ENCODE measurements at regions not wholly inside any gene's neighbourhood (a gene's known extent, or its start where the extent isn't known, plus 50 kb on each side); places are given as distances from the start of the nearest gene placed in this dataset.
"Not testable (repeated sequence)": the region's sequence is repeated elsewhere in the genome, so short reads cannot be mapped to it uniquely, and the experiment has no call there.

DNA sequence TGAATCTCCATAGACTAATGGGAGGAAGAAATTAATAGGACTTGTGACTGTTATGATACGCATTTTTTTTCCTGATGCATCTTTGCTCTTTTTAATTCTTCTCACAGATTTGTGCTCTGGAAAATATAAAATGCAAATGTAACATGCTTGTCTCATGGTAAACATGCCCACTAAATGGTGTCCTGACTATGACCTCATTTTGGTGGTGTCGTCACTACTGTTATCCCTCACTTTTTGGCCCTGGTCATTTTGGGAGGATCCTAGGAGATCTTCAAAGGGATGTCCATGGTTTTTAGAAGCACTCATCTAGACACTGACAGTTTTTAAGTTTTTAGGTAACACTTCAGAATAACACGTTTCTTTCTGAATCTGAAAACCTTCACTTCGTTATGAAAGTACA, 790.8 kb upstream of the FBXO33 start:
- H3K36me3 ChIP-seq: no peaks in the 10 kb centered on the region
- intact Hi-C loops (cut with DNase I): no loop called here
- TF ChIP-seq POLR2AphosphoS5 (IDR thresholded peaks at IDR 0.05; ENCODE audit: insufficient read depth in 1 of 2, low read depth in 1 of 2) (no peak), POLR2A (IDR thresholded peaks at IDR 0.05) (no peak)
- TF ChIP-seq, protein P1, sequence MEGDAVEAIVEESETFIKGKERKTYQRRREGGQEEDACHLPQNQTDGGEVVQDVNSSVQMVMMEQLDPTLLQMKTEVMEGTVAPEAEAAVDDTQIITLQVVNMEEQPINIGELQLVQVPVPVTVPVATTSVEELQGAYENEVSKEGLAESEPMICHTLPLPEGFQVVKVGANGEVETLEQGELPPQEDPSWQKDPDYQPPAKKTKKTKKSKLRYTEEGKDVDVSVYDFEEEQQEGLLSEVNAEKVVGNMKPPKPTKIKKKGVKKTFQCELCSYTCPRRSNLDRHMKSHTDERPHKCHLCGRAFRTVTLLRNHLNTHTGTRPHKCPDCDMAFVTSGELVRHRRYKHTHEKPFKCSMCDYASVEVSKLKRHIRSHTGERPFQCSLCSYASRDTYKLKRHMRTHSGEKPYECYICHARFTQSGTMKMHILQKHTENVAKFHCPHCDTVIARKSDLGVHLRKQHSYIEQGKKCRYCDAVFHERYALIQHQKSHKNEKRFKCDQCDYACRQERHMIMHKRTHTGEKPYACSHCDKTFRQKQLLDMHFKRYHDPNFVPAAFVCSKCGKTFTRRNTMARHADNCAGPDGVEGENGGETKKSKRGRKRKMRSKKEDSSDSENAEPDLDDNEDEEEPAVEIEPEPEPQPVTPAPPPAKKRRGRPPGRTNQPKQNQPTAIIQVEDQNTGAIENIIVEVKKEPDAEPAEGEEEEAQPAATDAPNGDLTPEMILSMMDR (IDR thresholded peaks at IDR 0.05): no peak
- H3K27me3 ChIP-seq: no peaks in the 10 kb centered on the region
- no peaks in the 10 kb centered on the region for H3K4me1 ChIP-seq
- no peak overlapping the region for H3K4me3 ChIP-seq
- no peak for DNase-seq (ENCODE audit: extremely low spot score in 2 of 2)
- H3K27ac ChIP-seq: no peak overlapping the region
- no peaks in the 10 kb centered on the region for H3K9me3 ChIP-seq

DNA sequence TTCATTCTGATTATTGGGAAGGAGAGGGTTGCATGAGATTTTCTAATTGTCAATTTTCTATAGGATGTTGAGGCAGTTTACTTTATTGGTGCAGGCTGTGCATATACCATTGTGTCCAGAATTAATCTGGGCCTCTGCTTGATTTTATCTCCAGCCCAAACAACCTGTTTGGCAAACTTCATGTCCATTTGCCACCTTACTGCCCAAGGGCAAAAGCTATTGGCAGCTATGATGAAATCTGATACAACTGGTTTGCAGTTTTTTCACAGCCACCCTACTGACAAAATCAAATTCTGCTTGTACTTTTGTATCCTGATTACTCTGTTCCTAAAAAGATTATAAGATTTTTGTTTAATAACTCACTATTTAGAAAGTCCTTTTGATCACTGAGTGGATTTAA, 789.2 kb upstream of the FBXO33 start:
- Histone ChIP-seq H3K27ac (no peak overlapping the region), H3K36me3 (no peaks in the 10 kb centered on the region), H3K27me3 (no peaks in the 10 kb centered on the region), H3K4me1 (no peaks in the 10 kb centered on the region), H3K9me3 (no peaks in the 10 kb centered on the region), H3K4me3 (no peak overlapping the region)
- intact Hi-C loops (cut with DNase I): no loop called here
- no peak for DNase-seq (ENCODE audit: extremely low spot score in 2 of 2)
- TF ChIP-seq POLR2A (IDR thresholded peaks at IDR 0.05) (no peak), POLR2AphosphoS5 (IDR thresholded peaks at IDR 0.05; ENCODE audit: insufficient read depth in 1 of 2, low read depth in 1 of 2) (no peak)
- TF ChIP-seq, protein P1 (IDR thresholded peaks at IDR 0.05): no peak

DNA sequence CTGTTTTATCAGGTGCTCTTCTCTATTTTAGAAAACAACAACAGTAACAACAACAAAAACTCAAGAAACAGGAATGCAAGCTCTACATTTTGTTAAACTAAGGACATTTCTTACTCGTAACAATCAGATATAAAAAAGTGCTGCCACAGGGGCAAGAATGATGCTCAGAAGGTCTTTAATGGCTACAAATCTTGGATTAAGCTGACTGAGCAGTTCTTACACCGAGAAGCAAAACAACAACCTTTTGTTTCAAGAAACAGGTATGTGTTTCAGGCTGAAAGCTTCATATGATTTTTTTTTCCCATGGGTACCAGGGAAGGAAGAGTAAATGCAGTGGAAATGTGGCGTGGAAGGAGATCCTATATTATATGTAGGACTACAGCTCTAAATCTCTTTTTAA, 786.8 kb upstream of the FBXO33 start:
- Histone ChIP-seq H3K4me3 (no peak overlapping the region), H3K27me3 (no peaks in the 10 kb centered on the region), H3K36me3 (no peaks in the 10 kb centered on the region), H3K9me3 (no peaks in the 10 kb centered on the region), H3K4me1 (no peaks in the 10 kb centered on the region), H3K27ac (no peak overlapping the region)
- TF ChIP-seq POLR2A (IDR thresholded peaks at IDR 0.05) (no peak), POLR2AphosphoS5 (IDR thresholded peaks at IDR 0.05; ENCODE audit: insufficient read depth in 1 of 2, low read depth in 1 of 2) (no peak)
- TF ChIP-seq, protein P1 (IDR thresholded peaks at IDR 0.05): no peak
- no peak for DNase-seq (ENCODE audit: extremely low spot score in 2 of 2)
- intact Hi-C loops (cut with DNase I): no loop called here

DNA sequence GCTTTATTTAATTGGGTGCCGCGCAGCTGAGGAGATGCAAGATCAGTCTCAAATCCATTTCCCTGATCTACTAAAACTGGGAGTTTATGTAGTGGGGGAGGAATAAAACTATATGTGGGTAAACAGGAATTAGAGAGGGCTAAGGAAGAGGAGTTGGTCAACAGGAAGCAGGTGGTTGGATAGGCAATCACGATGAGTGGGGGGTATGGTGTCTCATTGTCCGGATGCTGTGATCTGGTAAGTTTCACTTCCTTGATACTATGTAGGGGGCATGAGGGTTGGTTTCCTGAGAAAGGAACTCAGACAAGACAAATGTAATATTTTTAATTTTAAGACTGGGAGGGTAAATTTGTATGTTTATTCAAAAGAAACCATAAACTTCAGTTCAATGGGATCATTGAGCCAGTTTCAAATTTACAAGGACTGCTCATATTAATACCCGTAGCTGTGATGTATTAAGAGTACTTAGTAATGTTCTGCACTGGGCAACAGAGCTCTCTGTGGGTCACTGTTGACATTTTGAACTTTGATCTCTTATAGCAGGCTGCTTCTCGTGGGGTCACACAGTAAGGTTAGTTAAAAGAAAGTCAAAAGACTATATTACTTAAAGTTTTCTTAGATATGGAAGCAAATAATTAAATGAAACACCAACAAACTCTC, 786.2 kb upstream of the FBXO33 start:
- Histone ChIP-seq H3K27ac (no peak overlapping the region), H3K4me3 (no peak overlapping the region), H3K9me3 (no peaks in the 10 kb centered on the region), H3K27me3 (no peaks in the 10 kb centered on the region), H3K4me1 (no peaks in the 10 kb centered on the region), H3K36me3 (no peaks in the 10 kb centered on the region)
- intact Hi-C loops (cut with DNase I): no loop called here
- no peak for DNase-seq (ENCODE audit: extremely low spot score in 2 of 2)
- no peak for TF ChIP-seq POLR2A (IDR thresholded peaks at IDR 0.05)
- no peak for TF ChIP-seq POLR2AphosphoS5 (IDR thresholded peaks at IDR 0.05; ENCODE audit: insufficient read depth in 1 of 2, low read depth in 1 of 2)
- TF ChIP-seq, protein P1 (IDR thresholded peaks at IDR 0.05): no peak

DNA sequence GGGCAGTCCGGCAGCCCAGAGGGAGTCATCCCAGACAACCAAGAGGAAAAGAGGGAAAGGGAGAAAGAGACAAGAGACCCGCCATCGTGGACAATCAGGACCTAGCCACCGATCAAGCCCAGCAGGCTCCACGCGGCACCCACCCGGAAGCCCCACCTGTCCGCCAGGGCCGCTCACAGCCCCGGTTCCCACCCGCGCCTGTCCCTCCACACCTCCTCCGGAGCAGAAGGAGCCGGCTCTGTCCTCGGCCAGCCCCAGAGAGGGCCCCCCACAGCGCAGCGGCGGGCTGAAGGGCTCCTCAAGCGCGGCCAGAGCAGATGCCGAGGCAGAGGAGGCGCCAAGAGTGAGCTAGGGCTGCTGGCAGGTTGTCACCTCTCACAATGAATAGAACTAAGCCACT, 784.7 kb upstream of the FBXO33 start:
- Histone ChIP-seq H3K36me3 (no peaks in the 10 kb centered on the region), H3K4me3 (no peak overlapping the region), H3K9me3 (no peaks in the 10 kb centered on the region), H3K27me3 (no peaks in the 10 kb centered on the region), H3K27ac (no peak overlapping the region), H3K4me1 (no peaks in the 10 kb centered on the region)
- no peak for DNase-seq (ENCODE audit: extremely low spot score in 2 of 2)
- intact Hi-C loops (cut with DNase I): no loop called here
- TF ChIP-seq POLR2A (IDR thresholded peaks at IDR 0.05) (no peak), POLR2AphosphoS5 (IDR thresholded peaks at IDR 0.05; ENCODE audit: insufficient read depth in 1 of 2, low read depth in 1 of 2) (no peak)
- TF ChIP-seq, protein P1 (IDR thresholded peaks at IDR 0.05): no peak

DNA sequence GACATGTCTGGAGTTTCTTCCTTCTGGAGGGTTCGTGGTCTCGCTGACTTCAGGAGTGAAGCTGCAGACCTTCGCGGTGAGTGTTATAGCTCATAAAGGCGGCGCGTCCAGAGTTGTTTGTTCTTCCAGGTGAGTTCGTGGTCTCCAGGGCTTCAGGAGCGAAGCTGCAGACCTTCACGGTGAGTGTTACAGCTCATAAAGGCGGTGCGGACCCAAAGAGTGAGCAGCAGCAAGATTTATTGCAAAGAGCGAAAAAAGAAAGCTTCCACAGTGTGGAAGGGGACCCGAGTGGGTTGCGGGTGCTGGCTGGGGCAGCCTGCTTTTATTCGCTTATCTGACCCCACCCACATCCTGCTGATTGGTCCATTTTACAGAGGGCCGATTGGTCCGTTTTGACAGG, 784.2 kb upstream of the FBXO33 start:
- intact Hi-C loops (cut with DNase I): not testable (repeated sequence)

More for the DNA sequence above, 784.2 kb upstream of the FBXO33 start:
- H3K4me1 ChIP-seq; H3K36me3 ChIP-seq; DNase-seq (ENCODE audit: extremely low spot score in 2 of 2); H3K9me3 ChIP-seq; H3K4me3 ChIP-seq; H3K27me3 ChIP-seq; H3K27ac ChIP-seq: not testable (repeated sequence)
